HL-60 (cell line): ENCODE measurements at regions not wholly inside any gene's neighbourhood (a gene's known extent, or its start where the extent isn't known, plus 50 kb on each side); places are given as distances from the start of the nearest gene placed in this dataset.

Experiments used
- GABPA ChIP-seq: IDR thresholded peaks from 2 replicates; pipeline ENCODE4 v1.6.1; 2012; ENCODE audit warnings: low read depth
- POLR2AphosphoS5 ChIP-seq: IDR thresholded peaks from 2 replicates; pipeline ENCODE4 v1.6.1; 2012; ENCODE audit warnings: low read depth
- TF ChIP-seq, protein P1 (sequence below): IDR thresholded peaks from one replicate; pipeline ENCODE4 v1.5.1; 2011; ENCODE audit warnings: low read length, control low read depth, inconsistent platforms; ENCODE audit not compliant: insufficient read depth

DNA sequence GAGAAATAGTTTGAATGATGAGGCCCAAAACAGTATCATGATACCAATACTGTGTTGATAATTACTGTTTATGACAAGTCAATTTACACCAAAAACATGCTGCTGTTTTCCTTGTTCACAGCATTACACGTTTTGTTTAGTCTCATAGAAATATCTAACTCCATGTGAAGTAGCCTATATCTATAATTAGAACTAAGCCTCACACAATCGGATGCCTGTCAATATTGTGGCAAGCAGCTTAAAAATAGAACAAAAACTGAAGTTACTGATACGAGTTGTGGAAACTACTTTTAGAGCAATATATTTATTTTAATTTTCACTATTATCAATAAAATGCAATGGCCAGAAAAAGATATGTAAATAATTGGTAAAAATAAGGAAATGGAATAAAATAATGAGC lies 470.8 kb downstream of the ZEB2 start:
- TF ChIP-seq, protein P1, sequence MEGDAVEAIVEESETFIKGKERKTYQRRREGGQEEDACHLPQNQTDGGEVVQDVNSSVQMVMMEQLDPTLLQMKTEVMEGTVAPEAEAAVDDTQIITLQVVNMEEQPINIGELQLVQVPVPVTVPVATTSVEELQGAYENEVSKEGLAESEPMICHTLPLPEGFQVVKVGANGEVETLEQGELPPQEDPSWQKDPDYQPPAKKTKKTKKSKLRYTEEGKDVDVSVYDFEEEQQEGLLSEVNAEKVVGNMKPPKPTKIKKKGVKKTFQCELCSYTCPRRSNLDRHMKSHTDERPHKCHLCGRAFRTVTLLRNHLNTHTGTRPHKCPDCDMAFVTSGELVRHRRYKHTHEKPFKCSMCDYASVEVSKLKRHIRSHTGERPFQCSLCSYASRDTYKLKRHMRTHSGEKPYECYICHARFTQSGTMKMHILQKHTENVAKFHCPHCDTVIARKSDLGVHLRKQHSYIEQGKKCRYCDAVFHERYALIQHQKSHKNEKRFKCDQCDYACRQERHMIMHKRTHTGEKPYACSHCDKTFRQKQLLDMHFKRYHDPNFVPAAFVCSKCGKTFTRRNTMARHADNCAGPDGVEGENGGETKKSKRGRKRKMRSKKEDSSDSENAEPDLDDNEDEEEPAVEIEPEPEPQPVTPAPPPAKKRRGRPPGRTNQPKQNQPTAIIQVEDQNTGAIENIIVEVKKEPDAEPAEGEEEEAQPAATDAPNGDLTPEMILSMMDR = no peak
- TF ChIP-seq POLR2AphosphoS5 (no peak), GABPA (no peak)
